B cell (primary cell): ENCODE measurements at regions not wholly inside any gene's neighbourhood (a gene's known extent, or its start where the extent isn't known, plus 50 kb on each side); places are given as distances from the start of the nearest gene placed in this dataset.

Source experiments
- ATAC-seq: fragments of 200-7000 bp; cut with Tn5 transposase; one replicate; pipeline ENCODE4 v1.10.0; 2021; ENCODE audit warnings: low read depth, mild to moderate bottlenecking, moderate number of reproducible peaks, moderate library complexity
- CTCF ChIA-PET: fragments of 350-600 bp; sonication (Branson Sonifier 250); formaldehyde crosslinking; loops from one replicate; lab custom pipeline; 2021; ENCODE audit warnings: antibody characterized with exemption, inconsistent platforms; lab: Charles Lee
- POLR2A ChIA-PET: fragments of 350-600 bp; sonication (Branson Sonifier 250); formaldehyde crosslinking; loops from one replicate; lab custom pipeline; 2021; ENCODE audit warnings: antibody characterized with exemption; lab: Charles Lee
- DNase-seq: peaks from one replicate; pipeline ENCODE4 v3.0.0; 2013
- H2AFZ ChIP-seq: 2 replicates; pipeline ENCODE4 v1.6.1; 2012; ENCODE audit warnings: mild to moderate bottlenecking, low read depth, low read length; ENCODE audit not compliant: insufficient read depth, poor library complexity, severe bottlenecking
- H3K27ac ChIP-seq, 2 donors: 1 replicate in 1 of 2; 2 replicates in 1 of 2; pipeline ENCODE4 v1.5.1; 2012 to 2013; ENCODE audit warnings: low read length in 2 of 2, mild to moderate bottlenecking in 2 of 2, moderate library complexity in 1 of 2
- H3K27me3 ChIP-seq, 4 experiments: fragments of 200-600 bp in 1 of 4; sonication (generic) in 1 of 4; replicated peaks in 1 of 4; 1 replicate in 2 of 4; 2 replicates in 2 of 4; pipeline versions ENCODE4 v1.6.1 to v1.7.0; 2013 to 2016; ENCODE audit warnings: low read length in 3 of 4, mild to moderate bottlenecking in 2 of 4, mixed read lengths in 1 of 4, moderate library complexity in 1 of 4; ENCODE audit not compliant: insufficient read depth in 4 of 4, control insufficient read depth in 3 of 4; ENCODE audit errors: control extremely low read depth in 1 of 4
- H3K36me3 ChIP-seq, 2 experiments: replicated peaks in 1 of 2; 1 replicate in 1 of 2; 2 replicates in 1 of 2; pipeline versions ENCODE4 v1.6.1 to v1.7.1; 2013; ENCODE audit warnings: low read length in 1 of 2; ENCODE audit not compliant: insufficient read depth in 2 of 2, control insufficient read depth in 1 of 2; ENCODE audit errors: control extremely low read depth in 1 of 2, extremely low read depth in 1 of 2
- H3K4me1 ChIP-seq, 2 donors: fragments of 200-600 bp in 1 of 2; sonication (generic) in 1 of 2; 1 replicate in 1 of 2; 2 replicates in 1 of 2; pipeline versions ENCODE4 v1.5.1 to v1.6.1; 2013 to 2017; ENCODE audit warnings: low read length in 2 of 2; ENCODE audit not compliant: control insufficient read depth in 2 of 2, insufficient read depth in 2 of 2
- H3K4me2 ChIP-seq: replicated peaks from 2 replicates; pipeline ENCODE3; 2012; ENCODE audit warnings: mild to moderate bottlenecking, low read depth, low read length; ENCODE audit not compliant: poor library complexity, severe bottlenecking
- H3K4me3 ChIP-seq, 5 experiments: fragments of 200-600 bp in 1 of 5; sonication (generic) in 1 of 5; 1 replicate in 3 of 5; 2 replicates in 2 of 5; pipeline versions ENCODE4 v1.5.1 to v1.7.0; 2011 to 2016; ENCODE audit warnings: low read length in 4 of 5, mild to moderate bottlenecking in 4 of 5, low read depth in 2 of 5, control low read depth in 1 of 5, moderate library complexity in 1 of 5; ENCODE audit not compliant: insufficient read depth in 1 of 5; ENCODE audit errors: control extremely low read depth in 1 of 5, extremely low read depth in 1 of 5
- H3K79me2 ChIP-seq: fragments of 200-600 bp; sonication (generic); one replicate; pipeline ENCODE4 v1.6.0; 2016; ENCODE audit warnings: low read length; ENCODE audit not compliant: control insufficient read depth, insufficient read depth
- H3K9ac ChIP-seq: fragments of 200-600 bp; sonication (generic); 2 replicates; pipeline ENCODE4 v1.6.1; 2017; ENCODE audit warnings: mild to moderate bottlenecking, low read length, moderate library complexity
- H3K9me3 ChIP-seq, 3 donors: one replicate each; pipeline versions ENCODE4 v1.6.1 to v1.7.1; 2013; ENCODE audit warnings: low read length in 2 of 3; ENCODE audit not compliant: control insufficient read depth in 2 of 3, insufficient read depth in 1 of 3; ENCODE audit errors: control extremely low read depth in 1 of 3
- H4K20me1 ChIP-seq: 2 replicates; pipeline ENCODE4 v1.6.0; 2012; ENCODE audit warnings: mild to moderate bottlenecking, low read length; ENCODE audit not compliant: insufficient read depth, control insufficient read depth, poor library complexity, severe bottlenecking
- H3K27ac Mint-ChIP-seq: one replicate; pipeline ENCODE4 v1.8.0; 2021; ENCODE audit warnings: mixed read lengths
- H3K27me3 Mint-ChIP-seq: one replicate; pipeline ENCODE4 v1.8.0; 2021; ENCODE audit warnings: mixed read lengths
- H3K4me1 Mint-ChIP-seq: one replicate; pipeline ENCODE4 v1.8.0; 2021; ENCODE audit warnings: mixed read lengths
- H3K4me3 Mint-ChIP-seq: one replicate; pipeline ENCODE4 v1.8.0; 2021; ENCODE audit warnings: mixed read lengths
- H3K9me3 Mint-ChIP-seq: one replicate; pipeline ENCODE4 v1.8.0; 2022; ENCODE audit warnings: mixed read lengths; ENCODE audit not compliant: insufficient read depth
- EZH2 ChIP-seq: IDR thresholded peaks from 2 replicates; pipeline ENCODE4 v1.6.1; 2012; ENCODE audit warnings: borderline replicate concordance, low read depth, mild to moderate bottlenecking, moderate library complexity, low read length; ENCODE audit not compliant: insufficient read depth, poor library complexity, severe bottlenecking
- WGBS: methylation state at CpG from one replicate; pipeline ENCODE4 v1.1.5; 2013; ENCODE audit warnings: missing lambda C conversion rate; ENCODE audit not compliant: insufficient coverage; 5-methylcytosine and 5-hydroxymethylcytosine counted together
- intact Hi-C: fragments of 100-400 bp; cut with micrococcal nuclease; formaldehyde crosslinking; loops from one replicate; pipeline ENCODE4 v1.10.0; 2022
- TF ChIP-seq, protein P1 (sequence below): fragments of 200-600 bp; IDR thresholded peaks from one replicate; pipeline ENCODE4 v1.8.0; 2022; ENCODE audit warnings: antibody characterized with exemption, mild to moderate bottlenecking

DNA sequence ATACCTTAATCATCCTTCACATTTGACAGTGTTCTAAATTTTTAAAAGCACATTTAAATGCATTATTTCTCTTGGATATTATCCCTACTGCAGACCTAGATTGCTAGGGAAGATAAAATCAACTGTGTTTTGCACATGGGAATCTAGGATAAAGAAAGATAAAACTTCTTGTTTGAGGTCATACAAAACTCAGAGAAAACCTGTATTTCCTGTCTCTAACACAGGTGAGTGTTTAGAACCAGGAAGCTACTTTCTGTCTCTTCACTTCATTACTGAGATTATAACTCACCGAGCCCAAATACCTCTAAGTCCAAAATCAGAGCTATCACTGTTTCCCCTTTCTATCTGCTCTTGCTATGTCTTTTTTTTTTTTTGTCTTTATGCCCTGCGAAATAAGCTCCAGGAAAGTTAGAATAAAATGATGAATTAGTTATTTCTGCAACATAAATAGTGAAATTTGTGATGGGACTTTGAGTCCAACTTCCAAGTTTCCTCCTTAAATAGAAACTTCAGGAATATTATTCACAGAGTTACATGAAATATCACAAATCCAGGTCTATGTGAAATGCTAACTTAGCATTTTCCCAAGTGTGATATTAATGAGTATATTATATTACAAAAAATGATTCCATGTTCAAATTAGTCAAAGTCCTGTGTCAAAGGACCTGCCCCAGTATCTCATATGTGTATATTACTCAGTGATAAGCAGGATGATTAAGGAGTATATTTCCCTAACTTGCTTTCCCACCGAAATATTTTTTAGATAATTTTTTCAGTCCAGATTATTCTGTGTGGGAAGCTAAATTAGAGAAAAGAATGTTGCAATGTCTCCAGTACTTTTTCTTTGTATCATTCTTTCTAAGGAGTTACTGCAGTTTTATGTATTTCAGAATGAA is 226.4 kb downstream of the PLA2G4A start:
- DNase-seq (no peak), ATAC-seq (no peak)
- no CpG with 5 or more reads among the region's 3 CpGs for WGBS
- intact Hi-C loops: no loop called here
- H3K4me1 ChIP-seq: no peaks in the 10 kb centered on the region
- Mint-ChIP-seq H3K27me3 (no peaks in the 10 kb centered on the region), H3K4me1 (no peaks in the 10 kb centered on the region), H3K4me3 (no peak overlapping the region), H3K9me3 (no peaks in the 10 kb centered on the region), H3K27ac (no peak overlapping the region)
- no peak overlapping the region for H3K4me2 ChIP-seq
- no peak for TF ChIP-seq EZH2
- TF ChIP-seq, protein P1, sequence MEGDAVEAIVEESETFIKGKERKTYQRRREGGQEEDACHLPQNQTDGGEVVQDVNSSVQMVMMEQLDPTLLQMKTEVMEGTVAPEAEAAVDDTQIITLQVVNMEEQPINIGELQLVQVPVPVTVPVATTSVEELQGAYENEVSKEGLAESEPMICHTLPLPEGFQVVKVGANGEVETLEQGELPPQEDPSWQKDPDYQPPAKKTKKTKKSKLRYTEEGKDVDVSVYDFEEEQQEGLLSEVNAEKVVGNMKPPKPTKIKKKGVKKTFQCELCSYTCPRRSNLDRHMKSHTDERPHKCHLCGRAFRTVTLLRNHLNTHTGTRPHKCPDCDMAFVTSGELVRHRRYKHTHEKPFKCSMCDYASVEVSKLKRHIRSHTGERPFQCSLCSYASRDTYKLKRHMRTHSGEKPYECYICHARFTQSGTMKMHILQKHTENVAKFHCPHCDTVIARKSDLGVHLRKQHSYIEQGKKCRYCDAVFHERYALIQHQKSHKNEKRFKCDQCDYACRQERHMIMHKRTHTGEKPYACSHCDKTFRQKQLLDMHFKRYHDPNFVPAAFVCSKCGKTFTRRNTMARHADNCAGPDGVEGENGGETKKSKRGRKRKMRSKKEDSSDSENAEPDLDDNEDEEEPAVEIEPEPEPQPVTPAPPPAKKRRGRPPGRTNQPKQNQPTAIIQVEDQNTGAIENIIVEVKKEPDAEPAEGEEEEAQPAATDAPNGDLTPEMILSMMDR: no peak
- ChIA-PET POLR2A (no interaction called here), CTCF (no interaction called here)
- no peak overlapping the region for H2AFZ ChIP-seq
- no peak overlapping the region for H3K4me3 ChIP-seq
- no peak overlapping the region for H3K9ac ChIP-seq
- H4K20me1 ChIP-seq: no peaks in the 10 kb centered on the region
- no peaks in the 10 kb centered on the region for H3K27me3 ChIP-seq
- H3K36me3 ChIP-seq: no peaks in the 10 kb centered on the region
- no peaks in the 10 kb centered on the region for H3K79me2 ChIP-seq
- no peak overlapping the region for H3K27ac ChIP-seq
- H3K9me3 ChIP-seq: no peaks in the 10 kb centered on the region

DNA sequence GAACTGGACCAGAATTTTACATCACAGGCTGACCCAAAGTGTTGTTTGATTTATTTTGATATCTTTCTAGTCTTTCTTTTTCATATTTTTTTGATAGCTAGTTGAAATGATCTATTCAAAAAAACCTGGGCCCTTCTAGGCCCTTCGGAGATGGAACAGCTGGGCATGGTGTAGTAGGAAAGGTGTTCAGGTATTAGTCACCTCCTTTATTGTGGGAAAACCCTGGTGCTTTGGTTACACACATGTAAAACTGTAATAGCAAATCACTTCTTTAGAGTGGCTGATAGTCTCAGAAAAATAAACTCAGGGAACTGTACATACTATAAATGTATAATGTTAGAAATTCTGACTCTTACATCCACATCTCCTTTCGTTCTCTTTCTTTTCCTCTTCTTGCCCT is 234.5 kb downstream of the PLA2G4A start:
- no peak overlapping the region for H2AFZ ChIP-seq
- intact Hi-C loops: no loop called here
- POLR2A ChIA-PET: no interaction called here

More for the DNA sequence above, 234.5 kb downstream of the PLA2G4A start:
- H3K27ac ChIP-seq: no peak overlapping the region
- H3K27me3 ChIP-seq: no peaks in the 10 kb centered on the region
- H3K79me2 ChIP-seq: no peaks in the 10 kb centered on the region
- no CpG with 5 or more reads among the region's 2 CpGs for WGBS
- H3K4me2 ChIP-seq: no peak overlapping the region
- CTCF ChIA-PET: no interaction called here
- no peaks in the 10 kb centered on the region for H3K4me1 ChIP-seq
- H3K9me3 ChIP-seq: no peaks in the 10 kb centered on the region
- ATAC-seq (no peak), DNase-seq (no peak)
- TF ChIP-seq EZH2: no peak
- TF ChIP-seq, protein P1: no peak
- Mint-ChIP-seq H3K4me3 (no peak overlapping the region), H3K27me3 (no peaks in the 10 kb centered on the region), H3K9me3 (no peaks in the 10 kb centered on the region), H3K27ac (no peak overlapping the region), H3K4me1 (no peaks in the 10 kb centered on the region)
- no peaks in the 10 kb centered on the region for H4K20me1 ChIP-seq
- no peaks in the 10 kb centered on the region for H3K36me3 ChIP-seq
- H3K9ac ChIP-seq: no peak overlapping the region
- H3K4me3 ChIP-seq: no peak overlapping the region
